ENCODE measurements at regions not wholly inside any gene's neighbourhood (a gene's known extent, or its start where the extent isn't known, plus 50 kb on each side); places are given as distances from the start of the nearest gene placed in this dataset.

DNA sequence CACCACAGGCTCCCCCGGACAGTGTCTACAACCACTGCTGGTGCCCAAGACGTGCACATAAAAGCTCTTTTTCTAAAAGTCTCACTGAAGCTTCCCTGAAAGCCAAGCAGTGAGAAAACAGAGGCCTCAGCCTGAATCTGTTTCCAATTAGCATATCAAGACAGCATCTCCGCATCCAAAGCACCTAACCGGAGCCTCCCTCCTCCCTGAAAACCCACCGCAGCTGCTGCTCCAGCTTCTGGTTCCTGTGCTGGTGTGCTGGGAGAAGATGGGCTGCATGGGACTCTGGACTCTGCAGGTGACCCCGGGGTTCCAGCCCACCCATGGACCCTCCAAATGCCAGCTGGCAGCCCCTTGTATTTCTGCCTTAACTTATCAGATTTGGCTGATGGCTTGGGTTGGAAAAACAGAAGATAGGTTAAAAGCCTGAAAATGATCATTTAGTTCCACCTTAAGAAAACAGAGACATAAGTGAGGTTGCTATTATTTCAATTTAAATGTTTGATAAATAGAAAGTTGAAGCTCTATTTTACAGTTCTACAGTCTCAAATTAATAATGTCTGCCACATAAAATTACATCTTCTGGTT, 103.3 kb downstream of the TMEM18 start:
- TF ChIP-seq, protein P1, sequence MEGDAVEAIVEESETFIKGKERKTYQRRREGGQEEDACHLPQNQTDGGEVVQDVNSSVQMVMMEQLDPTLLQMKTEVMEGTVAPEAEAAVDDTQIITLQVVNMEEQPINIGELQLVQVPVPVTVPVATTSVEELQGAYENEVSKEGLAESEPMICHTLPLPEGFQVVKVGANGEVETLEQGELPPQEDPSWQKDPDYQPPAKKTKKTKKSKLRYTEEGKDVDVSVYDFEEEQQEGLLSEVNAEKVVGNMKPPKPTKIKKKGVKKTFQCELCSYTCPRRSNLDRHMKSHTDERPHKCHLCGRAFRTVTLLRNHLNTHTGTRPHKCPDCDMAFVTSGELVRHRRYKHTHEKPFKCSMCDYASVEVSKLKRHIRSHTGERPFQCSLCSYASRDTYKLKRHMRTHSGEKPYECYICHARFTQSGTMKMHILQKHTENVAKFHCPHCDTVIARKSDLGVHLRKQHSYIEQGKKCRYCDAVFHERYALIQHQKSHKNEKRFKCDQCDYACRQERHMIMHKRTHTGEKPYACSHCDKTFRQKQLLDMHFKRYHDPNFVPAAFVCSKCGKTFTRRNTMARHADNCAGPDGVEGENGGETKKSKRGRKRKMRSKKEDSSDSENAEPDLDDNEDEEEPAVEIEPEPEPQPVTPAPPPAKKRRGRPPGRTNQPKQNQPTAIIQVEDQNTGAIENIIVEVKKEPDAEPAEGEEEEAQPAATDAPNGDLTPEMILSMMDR (IDR thresholded peaks at IDR 0.05) = no peak
- no peak for TF ChIP-seq POLR2A (IDR thresholded peaks at IDR 0.05)
